H9 (cell line): ENCODE measurements at regions not wholly inside any gene's neighbourhood (a gene's known extent, or its start where the extent isn't known, plus 50 kb on each side); places are given as distances from the start of the nearest gene placed in this dataset.

Source experiments
- DNase-seq: peaks from one replicate; pipeline ENCODE4 v3.0.0-alpha.2; 2017
- H2AFZ ChIP-seq: one replicate; pipeline ENCODE4 v1.6.1; 2013; ENCODE audit warnings: mild to moderate bottlenecking, low read length, control low read depth, moderate library complexity
- H2AK5ac ChIP-seq: 2 replicates; pipeline ENCODE4 v1.6.1; 2013; ENCODE audit warnings: low read length, control low read depth, mixed read lengths; ENCODE audit not compliant: insufficient read length
- H2BK120ac ChIP-seq: one replicate; pipeline ENCODE4 v1.6.1; 2013; ENCODE audit warnings: low read depth, mild to moderate bottlenecking, low read length, control low read depth, inconsistent platforms; ENCODE audit not compliant: poor library complexity, severe bottlenecking
- H2BK12ac ChIP-seq: 2 replicates; pipeline ENCODE4 v1.6.1; 2013; ENCODE audit warnings: low read length, control low read depth, mixed read lengths, low read depth; ENCODE audit not compliant: insufficient read length
- H2BK15ac ChIP-seq: 2 replicates; pipeline ENCODE4 v1.6.1; 2013; ENCODE audit warnings: low read depth, low read length, control low read depth
- H2BK20ac ChIP-seq: one replicate; pipeline ENCODE4 v1.6.1; 2013; ENCODE audit warnings: low read depth, mild to moderate bottlenecking, low read length, control low read depth, inconsistent platforms; ENCODE audit not compliant: poor library complexity, severe bottlenecking
- H2BK5ac ChIP-seq: 2 replicates; pipeline ENCODE4 v1.6.1; 2013; ENCODE audit warnings: low read length, control low read depth, mixed read lengths; ENCODE audit not compliant: insufficient read length
- H3K14ac ChIP-seq: 2 replicates; pipeline ENCODE4 v1.6.1; 2013; ENCODE audit warnings: low read length, control low read depth; ENCODE audit not compliant: insufficient read depth
- H3K18ac ChIP-seq: 2 replicates; pipeline ENCODE4 v1.6.1; 2013; ENCODE audit warnings: low read depth, mild to moderate bottlenecking, mixed read lengths, low read length, control low read depth; ENCODE audit not compliant: insufficient read length
- H3K23ac ChIP-seq: 2 replicates; pipeline ENCODE4 v1.6.1; 2013; ENCODE audit warnings: low read length, control low read depth, mixed read lengths, low read depth; ENCODE audit not compliant: insufficient read length
- H3K23me2 ChIP-seq: 2 replicates; pipeline ENCODE4 v1.6.1; 2013; ENCODE audit warnings: low read depth, mild to moderate bottlenecking, mixed read lengths, low read length, control low read depth; ENCODE audit not compliant: insufficient read length, poor library complexity, severe bottlenecking
- H3K27ac ChIP-seq: 2 replicates; pipeline ENCODE4 v1.5.1; 2013; ENCODE audit warnings: low read length, control low read depth, mixed read lengths, low read depth; ENCODE audit not compliant: insufficient read length
- H3K27me3 ChIP-seq: 2 replicates; pipeline ENCODE4 v1.6.1; 2013; ENCODE audit warnings: low read length, control low read depth, inconsistent platforms; ENCODE audit not compliant: insufficient read depth
- H3K4ac ChIP-seq: 2 replicates; pipeline ENCODE4 v1.6.1; 2013; ENCODE audit warnings: low read depth, mild to moderate bottlenecking, control low read depth, inconsistent platforms, low read length, moderate library complexity
- H3K4me1 ChIP-seq: 2 replicates; pipeline ENCODE4 v1.6.1; 2013; ENCODE audit warnings: low read length, control low read depth, inconsistent platforms; ENCODE audit not compliant: insufficient read depth
- H3K4me2 ChIP-seq: 2 replicates; pipeline ENCODE4 v1.6.1; 2013; ENCODE audit warnings: low read length, control low read depth, mixed read lengths; ENCODE audit not compliant: insufficient read length, insufficient read depth
- H3K56ac ChIP-seq: 2 replicates; pipeline ENCODE4 v1.6.1; 2013; ENCODE audit warnings: low read depth, mild to moderate bottlenecking, mixed read lengths, low read length, control low read depth; ENCODE audit not compliant: insufficient read length
- H3K79me1 ChIP-seq: 2 replicates; pipeline ENCODE4 v1.6.1; 2013; ENCODE audit warnings: low read depth, mild to moderate bottlenecking, moderate library complexity, low read length, control low read depth, inconsistent platforms; ENCODE audit not compliant: insufficient read depth, poor library complexity, severe bottlenecking
- H3K79me2 ChIP-seq: 2 replicates; pipeline ENCODE4 v1.6.1; 2013; ENCODE audit warnings: low read length, control low read depth, inconsistent platforms; ENCODE audit not compliant: insufficient read depth
- H3K9ac ChIP-seq: 2 replicates; pipeline ENCODE4 v1.6.1; 2013; ENCODE audit warnings: low read length, control low read depth, mixed read lengths; ENCODE audit not compliant: insufficient read length; ENCODE audit errors: extremely low read depth
- H3K9me3 ChIP-seq: one replicate; pipeline ENCODE4 v1.6.1; 2013; ENCODE audit warnings: low read depth, low read length, inconsistent platforms; ENCODE audit not compliant: control insufficient read depth
- H3T11ph ChIP-seq: one replicate; pipeline ENCODE4 v1.6.1; 2013; ENCODE audit warnings: mild to moderate bottlenecking, low read length, control low read depth, inconsistent platforms
- H4K20me1 ChIP-seq: one replicate; pipeline ENCODE4 v1.6.1; 2013; ENCODE audit not compliant: control insufficient read depth, insufficient read length, insufficient read depth
- H4K5ac ChIP-seq: 2 replicates; pipeline ENCODE4 v1.6.1; 2013; ENCODE audit warnings: low read depth, mild to moderate bottlenecking, mixed read lengths, low read length, control low read depth; ENCODE audit not compliant: insufficient read length
- H4K8ac ChIP-seq: replicated peaks from 2 replicates; pipeline ENCODE4 v1.6.1; 2013; ENCODE audit warnings: low read length, control low read depth, mixed read lengths, low read depth; ENCODE audit not compliant: insufficient read length
- H4K91ac ChIP-seq: 2 replicates; pipeline ENCODE4 v1.6.1; 2013; ENCODE audit warnings: low read depth, mild to moderate bottlenecking, moderate library complexity, mixed read lengths, low read length, control low read depth; ENCODE audit not compliant: insufficient read length
- H3K27ac Mint-ChIP-seq, 3 experiments: 2 replicates in 2 of 3; 3 replicates in 1 of 3; pipeline ENCODE4 v1.8.0; 2020 to 2021; ENCODE audit warnings: mixed read lengths in 3 of 3, mild to moderate bottlenecking in 1 of 3, moderate library complexity in 1 of 3
- H3K27me3 Mint-ChIP-seq: 2 replicates; pipeline ENCODE4 v1.8.0; 2021; ENCODE audit warnings: low read depth, mild to moderate bottlenecking, moderate library complexity, mixed read lengths
- H3K36me3 Mint-ChIP-seq, 3 experiments: 2 replicates in 2 of 3; 3 replicates in 1 of 3; pipeline ENCODE4 v1.8.0; 2020 to 2021; ENCODE audit warnings: low read depth in 3 of 3, mixed read lengths in 3 of 3; ENCODE audit not compliant: insufficient read depth in 1 of 3
- H3K4me1 Mint-ChIP-seq, 2 experiments: 2 replicates each; pipeline ENCODE4 v1.8.0; 2020; ENCODE audit warnings: mixed read lengths in 2 of 2
- H3K4me3 Mint-ChIP-seq, 2 experiments: 2 replicates in 1 of 2; 3 replicates in 1 of 2; pipeline ENCODE4 v1.8.0; 2020 to 2021; ENCODE audit warnings: mild to moderate bottlenecking in 2 of 2, mixed read lengths in 2 of 2, moderate library complexity in 1 of 2
- H3K9me3 Mint-ChIP-seq, 2 experiments: 2 replicates in 1 of 2; 3 replicates in 1 of 2; pipeline ENCODE4 v1.8.0; 2020; ENCODE audit warnings: mild to moderate bottlenecking in 2 of 2, mixed read lengths in 2 of 2, moderate library complexity in 1 of 2
- CTCF ChIP-seq: fragments of 200-600 bp; sonication (generic); conservative IDR thresholded peaks from 3 replicates; pipeline ENCODE4 v1.8.0; 2021; ENCODE audit warnings: antibody characterized with exemption, mild to moderate bottlenecking
- WGBS: extraction: QIAGEN DNeasy Blood & Tissue Kit; methylation state at CpG from one replicate; pipeline ENCODE4 v1.1.7; 2013; ENCODE audit warnings: missing lambda C conversion rate, low lambda C conversion rate, mixed read lengths; ENCODE audit not compliant: insufficient read length; ENCODE audit errors: extremely low coverage; 5-methylcytosine and 5-hydroxymethylcytosine counted together

- DNase-seq = no peak
- Histone ChIP-seq H2BK12ac (no peak overlapping the region), H3K27ac (no peak overlapping the region), H3K56ac (no peak overlapping the region), H4K91ac (no peak overlapping the region), H2BK20ac (no peak overlapping the region), H2BK15ac (no peak overlapping the region), H3K23ac (no peak overlapping the region), H3K27me3 (no peaks in the 10 kb centered on the region), H3K4me1 (no peaks in the 10 kb centered on the region), H4K5ac (no peak overlapping the region), H2AK5ac (no peak overlapping the region), H4K8ac (no peak overlapping the region), H3K23me2 (no peaks in the 10 kb centered on the region), H3K4me2 (no peak overlapping the region), H3K4ac (no peak overlapping the region), H3K18ac (no peak overlapping the region), H3K9ac (no peak overlapping the region), H2BK120ac (no peak overlapping the region), H3K14ac (no peak overlapping the region), H3K79me1 (no peaks in the 10 kb centered on the region), H3T11ph (no peak overlapping the region), H4K20me1 (no peaks in the 10 kb centered on the region), H3K9me3 (no peaks in the 10 kb centered on the region), H3K79me2 (no peaks in the 10 kb centered on the region), H2AFZ (no peak overlapping the region), H2BK5ac (no peak overlapping the region)
- peak overlapping the region in 1 of 3 experiments; percentile 20; a peak in 2 of 7 replicates for H3K27ac Mint-ChIP-seq
- no peak for TF ChIP-seq CTCF
- H3K9me3 Mint-ChIP-seq = peaks cover 14 to 17% of the 10 kb centered on the region in 2 experiments
- peaks cover 0 to 2% of the 10 kb centered on the region in 2 experiments; a peak in 1 of 4 replicates for H3K4me1 Mint-ChIP-seq
- H3K4me3 Mint-ChIP-seq = no peak overlapping the region
- peaks cover 5 to 15% (median 7%) of the 10 kb centered on the region in 3 experiments; a peak in 5 of 7 replicates for H3K36me3 Mint-ChIP-seq
- no CpG with 5 or more reads among the region's 7 CpGs for WGBS
- H3K27me3 Mint-ChIP-seq = no peaks in the 10 kb centered on the region
These were observed 421.0 kb upstream of the CNTN4 start for GRCh38 chr3:1677576-1678156.
